ENCODE measurements at regions not wholly inside any gene's neighbourhood (a gene's known extent, or its start where the extent isn't known, plus 50 kb on each side); places are given as distances from the start of the nearest gene placed in this dataset.

GRCh38 chr2:5991305-5991968 is 299.3 kb downstream of the SOX11 start:
- no peak for DNase-seq

DNA sequence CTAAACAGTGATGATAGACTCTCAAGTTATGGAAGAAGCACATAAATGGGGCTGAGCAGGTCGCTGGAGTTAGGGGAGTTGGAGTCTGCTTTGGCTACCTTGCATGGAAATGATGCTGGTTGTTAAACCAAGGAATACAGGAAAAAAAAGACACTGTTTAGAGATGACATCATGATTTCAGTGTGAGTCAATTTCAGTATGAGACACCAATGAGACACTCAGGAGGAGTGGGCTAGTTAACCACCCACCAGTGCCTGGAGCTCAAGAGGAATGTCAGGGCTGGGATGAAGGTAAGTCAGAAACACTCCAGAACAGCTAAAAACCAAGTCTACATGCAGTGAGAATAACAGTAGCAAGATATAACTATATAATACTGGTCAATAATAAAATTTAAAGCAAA is 303.6 kb downstream of the SOX11 start:
- no peak for DNase-seq

- no peak for DNase-seq
These were observed 316.0 kb downstream of the SOX11 start for GRCh38 chr2:6008186-6008585.

- DNase-seq = no peak
These were observed 316.5 kb downstream of the SOX11 start for GRCh38 chr2:6008726-6009125.

DNA sequence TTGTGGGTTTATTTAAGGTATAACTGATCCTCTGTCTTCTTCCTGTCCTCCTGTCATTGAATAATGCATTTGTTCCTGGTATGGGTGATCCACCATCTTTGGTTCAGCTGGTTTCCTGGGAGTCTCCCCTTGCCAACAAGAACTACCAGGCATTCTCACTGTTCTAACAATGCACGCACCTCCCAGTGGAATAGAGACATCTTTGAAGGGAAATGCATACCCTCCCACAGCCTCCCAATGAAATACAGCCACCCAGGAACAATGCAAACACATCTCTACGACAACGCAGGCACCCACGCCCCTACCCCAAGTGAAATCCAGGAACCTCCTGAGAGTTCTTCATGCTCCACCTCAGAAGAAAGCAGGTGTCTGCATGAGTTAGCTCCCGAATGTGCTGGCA is 318.0 kb downstream of the SOX11 start:
- DNase-seq = no peak

- DNase-seq = no peak
These were observed 319.7 kb downstream of the SOX11 start for GRCh38 chr2:6011921-6012320.

DNA sequence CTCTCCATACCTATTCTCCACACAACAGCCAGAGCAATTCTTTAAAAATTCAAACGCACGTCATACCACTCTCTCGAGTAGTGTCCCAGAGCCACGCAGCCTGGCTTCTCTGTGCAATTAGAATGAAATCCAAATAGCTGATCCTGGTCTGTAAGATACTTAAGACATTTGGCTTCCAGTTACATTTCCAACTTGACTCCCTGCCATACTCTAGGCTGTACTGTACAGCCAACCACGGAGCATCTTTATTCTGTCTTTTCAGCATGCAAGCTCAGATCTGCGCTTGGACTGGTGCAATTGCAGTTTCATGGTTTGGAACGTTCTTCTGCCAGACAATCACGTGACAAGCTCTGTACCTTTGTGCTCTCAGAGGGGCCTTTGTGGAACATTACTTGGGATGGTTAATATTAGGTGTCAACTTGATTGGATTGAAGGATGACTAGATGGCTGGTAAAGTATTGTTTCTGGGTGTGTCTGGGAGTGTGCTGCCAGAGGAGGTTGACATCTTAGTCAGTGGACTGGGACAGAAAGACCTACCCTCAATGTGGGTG is 325.6 kb downstream of the SOX11 start:
- no peak for DNase-seq

- DNase-seq = no peak
These were observed 332.0 kb downstream of the SOX11 start for GRCh38 chr2:6024229-6024628.

DNA sequence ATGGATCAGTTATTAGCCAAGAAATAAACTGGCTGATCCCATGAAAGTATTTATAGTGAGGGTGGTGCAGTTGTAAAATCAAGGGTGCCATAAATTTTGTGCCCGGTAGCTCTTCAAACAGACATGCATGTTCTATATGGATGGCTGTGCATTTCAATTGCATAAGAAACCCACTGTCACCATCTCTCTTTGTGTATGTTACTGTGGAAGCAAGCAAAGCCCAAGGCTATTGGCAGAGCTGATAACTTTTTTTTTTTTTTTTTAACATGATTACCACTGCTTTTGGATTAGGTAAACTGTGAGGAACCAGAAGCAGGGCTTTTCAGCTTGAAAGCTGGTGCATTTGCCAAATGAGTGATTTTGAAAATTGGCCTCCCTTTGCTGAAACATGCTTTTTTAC is 332.6 kb downstream of the SOX11 start:
- DNase-seq = no peak

GRCh38 chr2:6025391-6025790 is 333.2 kb downstream of the SOX11 start:
- no peak for DNase-seq

DNA sequence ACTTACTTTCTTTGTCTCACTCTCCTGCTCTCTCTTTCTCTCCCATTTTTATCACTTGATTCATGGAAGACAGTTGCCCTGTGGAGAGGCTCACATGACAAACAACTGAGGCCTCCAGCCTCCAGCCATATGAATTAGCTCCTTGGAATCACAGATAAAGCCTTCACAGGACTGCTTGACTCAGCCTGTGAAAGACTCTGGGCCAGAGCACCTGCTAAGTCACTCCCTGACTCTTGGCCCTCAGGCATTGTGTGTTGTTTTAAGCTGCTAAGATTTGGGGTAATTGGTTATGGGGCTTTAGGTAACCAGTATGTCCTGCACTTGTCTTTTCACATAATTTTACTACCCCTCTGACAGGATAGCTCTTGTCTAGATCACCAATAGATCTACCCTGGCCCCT is 334.9 kb downstream of the SOX11 start:
- no peak for DNase-seq

GRCh38 chr2:6031200-6031867 is 339.1 kb downstream of the SOX11 start:
- DNase-seq = no peak

GRCh38 chr2:6036211-6036610 is 344.0 kb downstream of the SOX11 start:
- DNase-seq = no peak

DNA sequence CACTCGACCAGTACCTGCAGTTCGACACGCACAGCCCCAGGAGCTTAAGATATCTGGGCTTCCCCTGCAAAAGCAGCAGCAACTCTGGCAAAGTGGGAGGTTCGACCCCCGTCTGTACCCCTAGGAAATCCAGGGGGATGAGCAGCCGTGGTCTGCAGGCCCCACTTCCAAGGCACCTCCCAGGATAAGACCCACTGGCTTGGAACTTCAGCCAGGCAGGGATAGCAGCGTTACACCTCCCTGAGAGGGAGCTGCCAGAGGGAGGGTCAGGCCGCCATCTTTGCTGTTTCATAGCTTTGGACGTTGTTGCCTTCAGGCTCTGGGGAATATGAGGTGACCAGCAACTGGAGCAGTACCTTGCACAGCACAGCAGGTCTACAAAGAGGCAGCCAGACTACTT is 351.1 kb downstream of the SOX11 start:
- DNase-seq = no peak

- no peak for DNase-seq
These were observed 360.5 kb downstream of the SOX11 start for GRCh38 chr2:6052649-6053048.

DNA sequence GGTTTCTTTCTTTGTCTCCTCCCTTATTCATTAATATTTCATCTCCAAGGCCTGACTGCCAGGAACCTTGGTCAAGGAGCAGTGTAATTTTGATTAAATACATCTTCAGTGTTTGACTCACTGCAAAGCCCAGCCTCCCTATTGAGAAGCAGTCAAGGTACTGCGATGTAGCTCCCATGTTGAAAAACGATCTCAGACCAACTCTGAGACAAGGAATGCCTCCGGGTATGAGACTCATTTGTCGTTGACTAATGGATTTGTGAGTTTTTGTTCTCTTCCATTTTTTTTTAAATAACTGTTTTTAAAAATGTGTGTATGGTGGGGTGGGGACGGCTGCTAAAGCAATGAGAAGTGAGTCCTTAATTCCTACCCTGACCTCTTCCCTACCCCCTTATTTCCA is 361.6 kb downstream of the SOX11 start:
- no peak for DNase-seq

- DNase-seq = no peak
These were observed 362.0 kb downstream of the SOX11 start for GRCh38 chr2:6054161-6054671.

- no peak for DNase-seq
These were observed 368.9 kb downstream of the SOX11 start for GRCh38 chr2:6060992-6061663.

GRCh38 chr2:6064757-6065156 is 372.6 kb downstream of the SOX11 start:
- DNase-seq = no peak

DNA sequence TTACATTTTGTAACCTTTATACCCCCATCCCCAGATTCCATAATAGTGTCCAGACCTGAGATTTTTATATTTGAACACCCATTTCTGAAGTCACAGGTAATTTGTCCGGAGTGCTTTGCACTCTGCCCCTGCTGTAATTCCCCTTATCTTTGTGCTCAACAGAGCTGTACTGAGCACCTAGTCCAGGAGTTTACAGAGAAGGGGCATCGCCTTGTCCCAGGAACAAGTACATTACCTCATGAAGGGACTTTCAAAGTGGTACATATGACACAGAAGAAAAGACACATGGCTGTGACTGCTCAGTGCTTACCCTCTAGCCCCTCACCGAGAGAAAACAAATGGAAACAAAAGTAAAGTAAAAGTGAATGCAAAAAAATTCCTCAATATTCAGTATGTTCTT is 373.5 kb downstream of the SOX11 start:
- no peak for DNase-seq

DNA sequence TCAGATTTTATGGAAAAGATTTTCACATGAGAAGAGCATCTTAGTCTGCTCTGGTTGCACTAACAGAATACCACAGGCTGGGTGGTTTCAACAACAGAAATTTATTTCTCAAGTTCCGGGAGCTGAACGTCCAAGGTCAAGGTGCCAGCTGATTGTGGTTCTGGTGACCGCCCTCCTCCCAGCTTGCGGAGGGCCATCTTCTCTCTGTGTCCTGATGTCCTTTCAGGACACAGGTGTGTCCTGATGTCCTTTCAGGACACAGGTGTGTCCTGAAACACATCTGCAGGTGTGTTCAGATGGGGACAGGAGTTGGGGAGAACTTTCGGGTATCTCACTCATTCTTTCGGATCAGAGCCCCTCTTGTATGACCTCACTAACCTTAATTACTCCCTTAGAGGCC is 374.9 kb downstream of the SOX11 start:
- no peak for DNase-seq

DNA sequence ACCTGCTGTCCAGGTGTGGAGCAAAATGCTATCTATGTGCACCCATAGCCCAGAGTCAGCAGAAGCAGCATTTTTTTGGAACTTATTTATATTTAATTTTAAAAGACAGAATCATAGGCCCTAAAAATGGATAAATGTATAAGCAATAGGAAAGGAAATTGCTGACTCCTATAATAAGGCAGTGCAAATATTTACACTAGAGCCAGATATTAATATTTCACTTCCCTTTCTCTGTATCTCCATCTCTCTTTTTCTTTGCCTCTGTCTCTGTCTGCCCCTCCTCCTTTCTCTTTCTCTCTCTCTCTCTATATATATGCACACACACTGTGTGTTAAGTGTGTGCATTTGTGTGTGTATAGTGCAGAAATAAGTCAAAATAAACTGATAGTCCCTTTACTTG is 375.6 kb downstream of the SOX11 start:
- DNase-seq = no peak

DNA sequence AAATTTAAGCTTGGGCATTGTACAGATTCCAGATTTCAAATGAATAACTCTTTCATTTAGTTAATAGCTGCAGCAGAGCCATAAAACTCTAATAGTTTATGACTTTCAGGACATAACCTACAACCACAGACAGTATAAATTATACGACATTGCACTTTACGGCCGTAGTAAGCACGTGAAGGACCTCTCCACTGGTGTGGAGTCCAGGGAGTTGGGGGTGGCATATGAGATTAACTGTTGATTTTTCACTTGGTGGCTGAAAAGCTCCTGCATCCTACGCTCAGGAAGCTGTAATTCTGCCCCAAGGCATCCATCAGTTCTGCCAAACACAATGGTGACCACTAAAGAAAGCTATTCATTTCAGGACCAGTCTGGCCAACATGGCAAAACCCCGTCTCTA is 376.2 kb downstream of the SOX11 start:
- no peak for DNase-seq

- DNase-seq = no peak
These were observed 377.2 kb downstream of the SOX11 start for GRCh38 chr2:6069381-6069780.
